C4-2B (cell line): ENCODE measurements at regions not wholly inside any gene's neighbourhood (a gene's known extent, or its start where the extent isn't known, plus 50 kb on each side); places are given as distances from the start of the nearest gene placed in this dataset.

ENCODE experiments used
- ZFX ChIP-seq: fragments of 450-650 bp; IDR thresholded peaks from 2 replicates; pipeline ENCODE4 v1.6.1; 2017
- TF ChIP-seq, protein P1 (sequence below): fragments of 450-650 bp; conservative IDR thresholded peaks from 2 replicates; pipeline ENCODE4 v1.5.1; 2017; ENCODE audit warnings: mild to moderate bottlenecking

DNA sequence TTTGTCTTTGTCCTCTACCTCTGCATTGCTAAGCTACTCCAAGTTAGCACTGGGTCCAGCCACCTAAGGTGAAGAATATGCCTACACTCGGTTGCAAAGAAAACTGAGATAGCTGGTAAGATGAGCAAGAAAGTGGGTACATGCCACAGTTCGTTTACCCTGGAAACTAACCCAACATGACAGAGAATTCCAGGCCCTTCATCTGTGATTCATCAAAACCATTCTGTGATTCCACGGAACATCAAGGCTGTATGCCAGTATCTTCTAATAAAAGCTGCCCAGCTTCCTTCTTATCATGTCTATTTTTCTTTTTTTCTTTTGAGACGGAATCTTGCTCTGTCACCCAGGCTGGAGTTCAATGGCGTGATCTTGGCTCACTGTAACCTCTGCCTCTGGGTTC, 58.7 kb upstream of the SPANXC start:
- TF ChIP-seq, protein P1, sequence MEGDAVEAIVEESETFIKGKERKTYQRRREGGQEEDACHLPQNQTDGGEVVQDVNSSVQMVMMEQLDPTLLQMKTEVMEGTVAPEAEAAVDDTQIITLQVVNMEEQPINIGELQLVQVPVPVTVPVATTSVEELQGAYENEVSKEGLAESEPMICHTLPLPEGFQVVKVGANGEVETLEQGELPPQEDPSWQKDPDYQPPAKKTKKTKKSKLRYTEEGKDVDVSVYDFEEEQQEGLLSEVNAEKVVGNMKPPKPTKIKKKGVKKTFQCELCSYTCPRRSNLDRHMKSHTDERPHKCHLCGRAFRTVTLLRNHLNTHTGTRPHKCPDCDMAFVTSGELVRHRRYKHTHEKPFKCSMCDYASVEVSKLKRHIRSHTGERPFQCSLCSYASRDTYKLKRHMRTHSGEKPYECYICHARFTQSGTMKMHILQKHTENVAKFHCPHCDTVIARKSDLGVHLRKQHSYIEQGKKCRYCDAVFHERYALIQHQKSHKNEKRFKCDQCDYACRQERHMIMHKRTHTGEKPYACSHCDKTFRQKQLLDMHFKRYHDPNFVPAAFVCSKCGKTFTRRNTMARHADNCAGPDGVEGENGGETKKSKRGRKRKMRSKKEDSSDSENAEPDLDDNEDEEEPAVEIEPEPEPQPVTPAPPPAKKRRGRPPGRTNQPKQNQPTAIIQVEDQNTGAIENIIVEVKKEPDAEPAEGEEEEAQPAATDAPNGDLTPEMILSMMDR, result no peak
- no peak for TF ChIP-seq ZFX
